HG02763 (cell line): ENCODE measurements at regions not wholly inside any gene's neighbourhood (a gene's known extent, or its start where the extent isn't known, plus 50 kb on each side); places are given as distances from the start of the nearest gene placed in this dataset.
"Not testable (repeated sequence)": the region's sequence is repeated elsewhere in the genome, so short reads cannot be mapped to it uniquely, and the experiment has no call there.

Experiments used
- ATAC-seq: cut with Tn5 transposase; IDR thresholded peaks from one replicate; pipeline ENCODE4 v1.9.1; 2021; ENCODE audit warnings: mild to moderate bottlenecking, moderate library complexity; ENCODE audit not compliant: unreplicated experiment

DNA sequence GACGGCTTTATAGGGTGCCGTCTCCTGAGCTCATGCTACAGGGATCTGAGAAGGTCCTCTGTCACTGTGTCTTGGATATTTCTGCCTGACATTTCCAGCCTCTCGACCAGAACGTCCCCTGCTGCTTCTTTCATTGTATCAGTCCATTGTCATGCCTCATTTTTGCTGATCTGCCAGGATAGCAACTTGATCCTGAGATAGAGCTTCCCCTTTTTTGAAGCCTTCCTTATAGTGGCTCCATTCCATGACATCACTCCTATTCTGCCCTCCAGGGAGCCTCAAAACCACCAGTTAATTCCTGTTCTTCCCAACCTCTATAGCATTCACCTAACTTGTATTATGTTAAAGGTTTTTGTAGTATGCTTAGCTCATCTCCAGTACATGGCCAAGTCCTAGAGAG, 431.8 kb upstream of the NOX3 start:
- ATAC-seq = no peak

GRCh38 chr6:155883741-155884140, 428.1 kb upstream of the NOX3 start:
- no peak for ATAC-seq

GRCh38 chr6:155883334-155883731, 427.7 kb upstream of the NOX3 start:
- ATAC-seq = no peak

DNA sequence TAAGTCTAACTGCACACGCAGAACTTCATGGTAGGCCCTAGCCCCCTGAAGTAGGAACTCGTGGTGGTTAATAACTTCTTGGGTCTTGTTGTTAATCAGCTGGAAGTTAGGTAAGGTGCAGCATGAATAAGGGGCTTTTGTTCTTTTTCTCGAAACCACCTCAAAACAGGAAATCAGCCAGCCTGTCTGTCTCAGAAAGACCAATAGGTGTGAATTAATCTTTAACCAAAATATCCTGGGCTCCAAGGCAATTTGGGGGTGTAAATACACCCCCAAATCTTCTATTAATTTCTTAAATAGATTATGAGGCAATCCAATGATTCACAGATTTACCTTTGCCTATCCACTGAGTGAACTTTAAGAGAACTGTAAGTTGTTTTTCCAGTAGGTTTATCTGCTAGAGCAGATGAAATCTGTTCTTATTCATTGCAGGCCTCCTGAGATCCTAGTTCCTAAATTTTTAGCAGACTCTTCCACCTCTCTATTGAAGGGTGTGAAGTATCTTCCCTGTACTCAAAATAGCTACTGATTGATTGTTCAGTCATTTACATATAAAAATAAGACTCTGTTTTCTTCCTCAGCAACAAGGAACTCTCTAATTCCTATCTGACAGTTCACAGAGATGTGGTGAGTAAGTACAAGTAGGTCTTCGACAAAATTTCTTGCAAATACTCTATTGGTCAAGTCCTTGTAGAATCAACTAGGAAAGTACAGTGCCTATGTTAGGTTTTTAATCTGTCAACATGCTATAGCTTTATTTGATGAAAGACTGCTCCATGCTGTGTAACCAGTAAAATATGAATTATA, 427.1 kb upstream of the NOX3 start:
- ATAC-seq = peak; percentile 85

GRCh38 chr6:155881826-155882526, 426.3 kb upstream of the NOX3 start:
- ATAC-seq = peak; percentile 26

- ATAC-seq = no peak
Observed at GRCh38 chr6:155880900-155881299, 425.3 kb upstream of the NOX3 start.

DNA sequence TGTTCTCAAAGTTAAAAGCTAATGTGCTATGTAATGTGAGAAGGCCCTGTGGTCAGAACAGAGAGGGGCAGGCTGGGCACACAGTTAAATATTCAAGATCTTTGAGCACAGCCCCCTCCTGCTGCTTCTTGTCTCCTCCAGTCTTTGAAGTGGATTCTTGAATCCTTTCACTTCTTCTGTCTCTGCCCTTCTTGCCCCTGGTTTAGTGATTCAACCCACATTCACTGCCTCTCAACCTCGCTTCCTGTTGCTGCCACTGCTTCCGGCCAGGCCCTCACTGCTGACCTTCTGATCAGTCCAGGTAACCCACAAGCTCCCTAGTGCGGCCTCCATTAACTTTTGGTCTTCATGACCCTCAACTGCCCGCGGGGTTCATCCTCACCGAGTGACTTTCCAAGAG, 417.3 kb upstream of the NOX3 start:
- ATAC-seq = no peak

- ATAC-seq = no peak
Observed at GRCh38 chr6:155867682-155868081, 412.0 kb upstream of the NOX3 start.

- not testable (repeated sequence) for ATAC-seq
Observed at GRCh38 chr6:155866676-155867390, 411.2 kb upstream of the NOX3 start.

DNA sequence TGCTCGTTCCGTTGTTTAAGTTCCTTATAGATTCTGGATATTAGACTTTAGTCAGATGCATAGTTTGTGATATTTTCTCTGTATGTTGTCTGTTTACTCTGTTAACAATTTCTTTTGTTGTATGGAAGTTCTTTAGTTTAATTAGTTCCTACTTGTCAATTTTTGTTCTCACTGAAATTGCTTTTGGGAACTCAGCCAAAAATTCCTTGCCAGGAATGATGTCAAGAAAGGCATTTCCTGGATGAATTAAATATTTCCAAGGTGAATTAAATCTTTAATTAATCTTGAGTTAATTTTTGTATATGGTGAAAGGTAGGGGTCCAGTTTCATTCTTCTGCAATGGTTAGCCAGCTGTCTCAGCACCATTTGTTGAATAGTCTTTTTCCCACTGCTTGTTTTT, 406.2 kb upstream of the NOX3 start:
- ATAC-seq = no peak

- ATAC-seq = not testable (repeated sequence)
Observed at GRCh38 chr6:155858906-155859305, 403.3 kb upstream of the NOX3 start.

DNA sequence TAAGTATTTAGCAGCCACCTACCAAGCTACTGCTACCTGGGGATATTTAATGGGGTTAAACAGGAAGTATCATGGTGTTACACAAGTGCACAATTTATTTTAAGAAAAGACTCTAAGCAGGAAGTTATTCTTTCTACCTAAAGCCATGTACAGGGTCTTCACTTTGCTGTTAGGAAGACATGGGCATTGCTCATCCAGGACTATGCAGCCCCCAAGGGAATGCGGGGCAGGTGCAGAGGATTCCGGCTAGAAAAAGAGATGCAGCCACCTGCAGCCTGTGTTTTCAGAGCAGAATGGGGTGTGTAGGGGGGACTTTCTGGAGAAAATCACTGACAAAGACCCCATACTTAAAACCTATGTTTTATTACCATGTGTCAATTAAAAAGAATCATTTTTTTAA, 399.1 kb upstream of the NOX3 start:
- no peak for ATAC-seq

DNA sequence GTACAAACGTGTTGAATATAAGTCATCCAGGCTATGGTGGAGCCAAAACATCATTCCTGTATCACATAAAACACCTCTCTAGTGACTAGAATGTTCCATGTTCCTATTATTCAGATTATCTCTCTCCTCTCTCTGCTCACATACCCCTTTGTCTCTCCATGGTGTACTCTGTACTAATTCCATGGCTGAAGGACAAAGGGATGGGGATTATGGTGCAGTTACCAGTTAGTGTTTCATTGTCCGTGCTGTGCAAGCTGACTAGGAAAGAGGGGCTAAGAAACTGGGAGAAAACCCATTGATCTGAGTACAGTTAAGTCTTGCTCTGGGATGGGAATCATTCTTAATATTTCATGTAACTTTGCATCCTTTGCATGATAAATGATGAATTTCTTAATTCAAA, 397.4 kb upstream of the NOX3 start:
- no peak for ATAC-seq

DNA sequence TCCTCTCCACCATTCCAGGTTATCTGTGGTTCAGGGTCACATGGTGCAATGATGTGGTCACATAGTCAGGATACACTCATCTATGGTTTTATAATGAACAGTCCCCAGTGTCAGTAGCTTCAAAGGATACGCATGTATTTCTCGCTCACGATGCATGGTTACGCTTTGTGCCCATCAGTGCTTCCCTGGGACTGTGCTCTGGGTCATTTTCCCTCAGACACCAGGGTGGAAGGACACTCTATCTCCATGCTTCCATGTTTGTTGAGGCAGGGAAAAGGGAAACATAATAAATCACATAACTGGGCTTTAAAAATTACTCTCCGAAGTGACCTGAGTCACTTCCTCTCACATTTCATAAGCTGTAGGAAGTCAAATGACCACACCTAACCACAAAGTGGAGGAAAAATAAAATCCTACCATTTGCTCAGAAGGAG, 394.8 kb upstream of the NOX3 start:
- no peak for ATAC-seq

DNA sequence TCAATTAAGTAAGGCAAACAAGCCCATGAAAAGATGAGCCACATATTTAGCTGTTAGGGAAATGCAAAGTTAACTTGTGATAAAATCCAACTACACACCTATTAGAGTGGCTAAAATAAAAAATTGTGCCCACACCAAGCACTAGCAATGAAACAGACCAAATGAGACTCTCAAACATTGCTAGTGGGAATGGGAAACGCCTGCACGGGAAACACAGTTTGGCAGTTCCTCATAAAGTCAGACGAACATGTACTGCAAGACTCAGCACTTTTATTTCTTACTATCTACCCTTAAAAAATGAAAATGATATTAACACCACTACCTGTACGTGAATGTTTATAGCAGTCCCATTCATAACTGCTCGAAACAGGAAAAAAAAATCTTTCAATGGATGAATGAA, 392.1 kb upstream of the NOX3 start:
- no peak for ATAC-seq

- ATAC-seq = no peak
Observed at GRCh38 chr6:155837474-155837873, 381.8 kb upstream of the NOX3 start.

- ATAC-seq = no peak
Observed at GRCh38 chr6:155832596-155832995, 377.0 kb upstream of the NOX3 start.

GRCh38 chr6:155830531-155830930, 374.9 kb upstream of the NOX3 start:
- ATAC-seq = no peak

DNA sequence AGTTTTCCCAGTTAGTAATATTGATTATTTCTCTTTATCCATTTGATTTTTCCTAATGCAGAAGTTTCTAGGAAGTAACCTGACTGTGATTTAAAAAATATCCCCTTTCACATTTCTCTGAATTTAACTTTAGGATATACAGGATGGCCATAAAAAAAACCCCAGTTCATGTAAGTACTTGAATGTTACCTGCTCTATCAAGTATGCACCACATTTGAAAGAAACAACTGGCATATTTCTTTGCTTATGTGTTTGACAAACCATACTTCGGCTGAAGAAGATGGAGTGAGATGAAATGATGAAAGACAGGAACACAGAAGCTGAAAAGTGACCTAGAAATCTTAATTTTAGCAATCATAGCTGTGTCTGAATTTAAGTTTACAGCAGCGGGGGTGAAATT, 374.0 kb upstream of the NOX3 start:
- no peak for ATAC-seq

- ATAC-seq = no peak
Observed at GRCh38 chr6:155828989-155829388, 373.4 kb upstream of the NOX3 start.

DNA sequence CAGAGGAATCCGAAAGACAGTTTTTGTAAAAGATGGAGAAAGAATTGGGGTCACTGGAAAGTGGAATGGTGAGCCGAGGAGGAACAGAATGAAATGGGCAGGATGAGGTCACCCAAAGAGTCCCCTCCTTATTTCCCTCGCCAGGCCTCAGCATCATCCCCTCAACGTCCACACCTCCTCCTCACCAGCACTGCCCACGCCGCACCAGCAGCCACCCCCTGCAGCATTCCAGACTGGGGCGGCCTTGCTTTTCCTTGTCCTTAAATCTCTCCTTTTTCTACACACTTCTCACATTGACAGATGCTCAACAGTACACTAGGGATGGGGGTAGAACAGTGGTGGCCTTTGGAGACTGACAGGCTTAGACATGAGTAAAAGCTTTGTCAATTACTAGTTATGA, 363.1 kb upstream of the NOX3 start:
- no peak for ATAC-seq

- ATAC-seq = no peak
Observed at GRCh38 chr6:155813548-155813947, 357.9 kb upstream of the NOX3 start.
